ENCODE measurements at regions not wholly inside any gene's neighbourhood (a gene's known extent, or its start where the extent isn't known, plus 50 kb on each side); places are given as distances from the start of the nearest gene placed in this dataset.
"Not testable (repeated sequence)": the region's sequence is repeated elsewhere in the genome, so short reads cannot be mapped to it uniquely, and the experiment has no call there.

DNA sequence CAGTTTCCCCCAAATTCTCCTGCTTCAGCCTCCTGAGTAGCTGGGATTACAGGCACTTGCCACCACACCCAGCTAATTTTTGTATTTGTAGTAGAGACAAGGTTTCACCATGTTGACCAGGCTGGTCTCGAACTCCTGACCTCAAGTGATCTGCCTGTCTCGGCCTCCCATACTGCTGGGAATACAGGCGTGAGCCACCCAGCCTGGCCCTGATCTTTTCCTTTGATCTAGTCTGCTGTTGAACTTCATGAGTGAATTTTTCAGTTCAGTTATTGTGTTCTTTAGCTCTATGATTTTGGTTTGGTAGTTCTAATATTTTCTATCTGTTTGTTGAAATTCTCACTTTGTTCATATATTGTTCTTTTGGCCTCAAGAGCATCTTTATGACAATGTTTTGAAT lies 83.4 kb upstream of the RAP2C start:
- not testable (repeated sequence) for H3K4me3 Mint-ChIP-seq; H3K9me3 Mint-ChIP-seq; H3K4me1 Mint-ChIP-seq (ENCODE audit: low read depth in 2 of 2); H3K27me3 Mint-ChIP-seq; H3K36me3 Mint-ChIP-seq (ENCODE audit: insufficient read depth); DNase-seq; H3K27ac Mint-ChIP-seq; ATAC-seq (replicated peaks)

DNA sequence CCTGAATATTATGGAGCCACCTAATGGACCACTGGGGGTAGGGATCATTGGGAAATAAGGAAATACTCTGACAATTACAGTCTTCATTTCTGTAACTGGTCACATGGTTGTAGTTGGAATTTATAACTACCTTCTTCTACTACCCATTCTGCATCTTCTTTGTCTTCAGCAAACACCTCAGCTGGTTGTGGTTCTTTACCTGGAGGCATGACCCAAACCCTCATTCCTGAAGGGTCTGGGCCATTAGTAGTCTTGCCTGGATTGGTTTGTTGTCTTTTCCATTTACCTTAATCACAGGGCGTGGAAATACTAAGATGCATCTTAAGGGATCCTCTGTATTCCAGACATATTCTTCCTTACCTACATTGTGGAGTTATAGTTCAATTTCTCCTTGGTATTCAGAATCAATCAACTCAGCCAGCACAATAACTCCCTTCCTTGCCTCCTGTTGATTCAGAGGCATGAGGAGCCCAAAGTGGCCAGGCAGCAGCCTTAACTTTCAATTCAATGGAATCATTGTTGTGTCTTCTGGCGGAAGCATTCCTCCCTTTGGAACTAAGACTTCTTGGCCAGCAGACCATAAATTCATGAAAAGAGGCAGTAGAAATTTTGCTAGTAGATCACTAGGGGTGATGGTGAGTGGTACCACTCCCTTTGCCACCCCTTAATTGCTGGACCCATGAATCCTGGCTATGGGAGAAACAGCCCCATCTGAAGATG lies 75.7 kb upstream of the RAP2C start:
- H3K4me1 Mint-ChIP-seq (ENCODE audit: low read depth in 2 of 2) = no peaks in the 10 kb centered on the region
- H3K36me3 Mint-ChIP-seq (ENCODE audit: insufficient read depth) = no peaks in the 10 kb centered on the region
- DNase-seq (no peak), ATAC-seq (replicated peaks) (no peak)
- no peaks in the 10 kb centered on the region for H3K9me3 Mint-ChIP-seq
- H3K27me3 Mint-ChIP-seq = no peaks in the 10 kb centered on the region
- H3K27ac Mint-ChIP-seq = no peak overlapping the region
- H3K4me3 Mint-ChIP-seq = no peak overlapping the region

DNA sequence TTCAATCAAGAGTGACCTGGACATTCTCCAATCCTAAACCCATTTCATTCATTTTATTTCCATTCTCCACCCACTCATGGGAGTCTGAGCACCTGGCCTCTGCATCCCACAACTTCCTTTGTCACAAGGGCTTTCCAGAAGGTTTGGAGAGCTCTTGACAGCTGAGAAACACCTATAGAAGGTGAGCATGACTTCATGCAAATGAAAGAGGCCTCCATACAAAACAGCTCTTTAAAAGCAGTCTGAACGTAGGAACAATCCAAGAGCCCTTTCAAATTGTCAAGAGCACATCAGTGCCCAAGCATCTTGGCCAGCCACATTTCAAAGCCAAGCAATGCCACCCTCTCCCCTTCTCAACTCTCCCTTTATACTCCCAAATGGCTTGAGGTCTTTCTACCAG lies 74.9 kb upstream of the RAP2C start:
- no peaks in the 10 kb centered on the region for H3K9me3 Mint-ChIP-seq
- H3K4me1 Mint-ChIP-seq (ENCODE audit: low read depth in 2 of 2) = no peaks in the 10 kb centered on the region
- DNase-seq (no peak), ATAC-seq (replicated peaks) (no peak)
- H3K27me3 Mint-ChIP-seq = no peaks in the 10 kb centered on the region
- H3K27ac Mint-ChIP-seq = no peak overlapping the region
- no peak overlapping the region for H3K4me3 Mint-ChIP-seq
- H3K36me3 Mint-ChIP-seq (ENCODE audit: insufficient read depth) = no peaks in the 10 kb centered on the region

DNA sequence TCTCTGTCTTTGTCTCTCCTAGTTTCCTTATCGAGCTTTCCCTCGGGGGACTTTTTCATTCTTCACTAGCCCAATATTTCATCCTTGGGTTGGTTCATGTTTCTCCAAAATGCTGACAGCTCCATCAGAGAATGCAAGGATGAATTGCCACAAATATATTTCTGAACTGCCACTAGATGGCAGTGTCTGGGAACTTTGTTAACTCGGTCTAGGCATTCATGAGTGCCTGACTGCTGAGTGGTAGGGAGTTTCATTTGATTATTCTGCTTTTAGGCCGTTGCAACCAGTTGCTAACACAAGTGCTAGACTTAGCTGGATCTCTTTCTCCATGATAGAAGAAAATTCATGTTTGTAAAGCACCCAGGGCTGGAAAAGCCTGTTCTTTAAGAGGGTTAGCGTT lies 73.5 kb upstream of the RAP2C start:
- Mint-ChIP-seq H3K9me3 (no peaks in the 10 kb centered on the region), H3K4me3 (no peak overlapping the region), H3K27me3 (no peaks in the 10 kb centered on the region), H3K27ac (no peak overlapping the region), H3K36me3 (ENCODE audit: insufficient read depth) (no peaks in the 10 kb centered on the region), H3K4me1 (ENCODE audit: low read depth in 2 of 2) (no peaks in the 10 kb centered on the region)
- peak; percentile 1 to 11 (median 6) for DNase-seq
- peak; percentile 33 for ATAC-seq (replicated peaks)

DNA sequence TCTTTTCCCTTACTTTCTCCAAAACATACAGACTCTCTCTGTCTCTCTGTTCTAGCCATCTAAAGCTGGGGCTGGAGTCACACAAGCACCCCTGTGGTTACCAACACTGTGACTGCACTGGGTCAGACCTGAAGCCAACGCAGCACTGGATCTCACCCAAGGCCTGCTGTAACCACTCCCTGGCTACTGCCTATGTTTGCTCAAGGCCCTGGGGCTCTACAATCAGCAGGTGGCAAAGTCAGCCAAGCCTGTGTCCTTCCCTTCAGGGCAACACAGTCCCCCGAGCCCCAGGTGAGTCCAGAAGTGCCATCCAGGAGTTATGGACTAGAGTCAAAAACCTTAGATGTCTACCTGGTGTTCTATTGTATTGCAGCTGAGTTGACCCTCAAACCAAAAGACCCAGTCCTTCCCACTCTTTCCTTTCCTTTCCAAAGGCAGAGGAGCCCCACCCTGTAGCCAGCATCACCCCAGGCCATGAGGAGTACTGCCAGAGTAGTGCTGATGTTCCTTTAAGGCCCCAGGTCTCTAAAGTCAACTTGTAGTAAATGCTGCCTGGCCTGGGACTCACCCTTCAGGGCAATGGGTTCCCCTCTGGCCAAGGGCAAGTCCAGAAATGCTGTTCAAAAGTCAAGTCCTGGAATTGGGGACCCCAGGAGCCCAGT lies 58.8 kb upstream of the RAP2C start:
- no peak overlapping the region for H3K4me3 Mint-ChIP-seq
- ATAC-seq (replicated peaks) (no peak), DNase-seq (no peak)
- H3K36me3 Mint-ChIP-seq (ENCODE audit: insufficient read depth) = no peaks in the 10 kb centered on the region
- H3K9me3 Mint-ChIP-seq = no peaks in the 10 kb centered on the region
- H3K27ac Mint-ChIP-seq = no peak overlapping the region
- no peaks in the 10 kb centered on the region for H3K27me3 Mint-ChIP-seq
- no peaks in the 10 kb centered on the region for H3K4me1 Mint-ChIP-seq (ENCODE audit: low read depth in 2 of 2)

DNA sequence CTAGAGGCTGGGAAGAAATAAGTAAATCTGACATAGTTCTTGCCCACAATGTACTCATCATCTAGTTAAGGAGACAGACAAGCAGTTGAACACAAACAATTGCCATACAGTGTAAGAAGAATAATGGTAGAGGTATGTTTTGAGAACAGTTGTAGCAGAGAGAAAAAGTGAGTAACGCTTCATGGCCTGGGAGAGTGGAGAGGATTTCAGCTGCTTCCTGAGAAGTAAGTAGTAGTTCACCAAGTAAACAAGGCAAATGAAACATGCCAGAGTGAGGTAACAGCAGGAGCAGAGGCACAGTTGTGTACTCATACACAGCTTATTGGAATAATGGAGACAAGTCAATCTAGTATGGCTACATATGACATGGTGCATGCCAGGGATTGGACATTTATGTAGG lies 53.6 kb upstream of the RAP2C start:
- no peak for ATAC-seq (replicated peaks)

DNA sequence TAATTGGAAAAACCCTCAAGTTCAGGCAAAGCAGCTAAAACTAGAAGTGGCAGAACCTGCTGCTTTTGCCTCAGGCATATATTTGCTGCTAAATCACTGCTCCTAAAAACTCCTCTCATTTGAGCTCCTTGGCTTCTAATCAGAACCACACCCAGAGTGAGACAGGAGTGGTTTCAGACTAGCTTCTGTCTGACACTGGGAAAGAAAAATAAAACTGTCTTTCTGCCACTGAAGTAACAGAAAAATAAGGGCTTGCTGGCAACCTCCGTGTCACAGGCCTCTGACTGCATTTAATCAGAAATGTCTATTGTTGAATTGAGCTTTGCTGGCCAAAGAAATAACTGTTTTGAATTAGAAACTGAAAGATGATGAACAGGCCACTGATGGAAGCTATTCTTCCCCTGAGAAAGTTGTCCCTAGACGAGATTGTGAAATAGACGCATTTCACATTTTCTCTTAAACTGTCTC lies 52.1 kb upstream of the RAP2C start:
- H3K27ac Mint-ChIP-seq = no peak overlapping the region
- no peaks in the 10 kb centered on the region for H3K27me3 Mint-ChIP-seq
- H3K9me3 Mint-ChIP-seq = no peaks in the 10 kb centered on the region
- no peak overlapping the region for H3K4me3 Mint-ChIP-seq
- ATAC-seq (replicated peaks) = no peak
- no peaks in the 10 kb centered on the region for H3K36me3 Mint-ChIP-seq (ENCODE audit: insufficient read depth)
- H3K4me1 Mint-ChIP-seq (ENCODE audit: low read depth in 2 of 2) = peaks cover 0 to 2% of the 10 kb centered on the region in 2 donors
- DNase-seq = no peak

More for the DNA sequence above, 53.6 kb upstream of the RAP2C start:
- no peaks in the 10 kb centered on the region for H3K36me3 Mint-ChIP-seq (ENCODE audit: insufficient read depth)
- no peak overlapping the region for H3K4me3 Mint-ChIP-seq
- H3K27me3 Mint-ChIP-seq = no peaks in the 10 kb centered on the region
- H3K4me1 Mint-ChIP-seq (ENCODE audit: low read depth in 2 of 2) = peaks cover 0 to 2% of the 10 kb centered on the region in 2 donors
- H3K9me3 Mint-ChIP-seq = no peaks in the 10 kb centered on the region
- H3K27ac Mint-ChIP-seq = no peak overlapping the region
- no peak for DNase-seq

DNA sequence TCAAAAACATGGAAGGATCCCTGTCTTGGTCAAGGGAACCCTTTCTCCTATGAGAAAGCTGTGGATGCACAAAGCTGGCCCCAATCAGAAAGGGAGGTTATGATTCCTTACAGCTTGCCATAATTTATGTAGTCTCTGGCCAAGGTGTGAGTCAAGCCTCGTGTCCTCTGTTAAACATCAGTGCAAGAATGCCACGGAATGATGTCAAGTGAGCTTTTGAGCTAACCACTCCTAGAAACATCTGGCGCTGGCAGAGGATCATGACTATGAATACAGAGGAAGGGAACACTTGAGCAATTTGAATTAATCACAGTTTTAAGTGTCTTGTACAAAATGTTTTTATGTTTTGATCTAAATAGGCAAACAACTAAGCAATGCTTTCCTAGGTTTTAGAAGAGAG lies 51.5 kb upstream of the RAP2C start:
- ATAC-seq (replicated peaks) = no peak
- no peak overlapping the region for H3K4me3 Mint-ChIP-seq

DNA sequence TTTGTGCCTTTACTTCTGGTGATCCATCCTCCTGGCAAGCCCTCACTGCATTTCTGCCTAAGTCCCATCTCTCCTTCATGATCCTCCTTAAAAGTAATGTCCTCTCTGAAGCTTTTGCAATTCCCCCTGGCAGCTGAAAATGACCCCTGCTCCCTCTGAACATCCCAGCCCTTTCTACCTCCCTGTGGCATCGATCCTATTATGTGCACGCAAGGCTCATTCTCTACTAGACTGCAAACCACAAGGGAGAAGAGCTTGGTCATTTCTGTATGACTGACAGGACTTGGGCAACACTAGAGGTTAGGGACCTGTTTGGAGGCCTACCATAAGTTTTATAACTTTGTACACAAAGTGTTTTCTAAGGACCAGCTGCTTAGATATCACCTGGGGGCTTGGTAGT lies 50.8 kb upstream of the RAP2C start:
- Mint-ChIP-seq H3K9me3 (no peaks in the 10 kb centered on the region), H3K27ac (no peak overlapping the region), H3K4me1 (ENCODE audit: low read depth in 2 of 2) (peaks cover 0 to 2% of the 10 kb centered on the region in 2 donors), H3K4me3 (no peak overlapping the region), H3K27me3 (no peaks in the 10 kb centered on the region), H3K36me3 (ENCODE audit: insufficient read depth) (no peaks in the 10 kb centered on the region)
- ATAC-seq (replicated peaks) (no peak), DNase-seq (no peak)

More for the DNA sequence above, 51.5 kb upstream of the RAP2C start:
- DNase-seq = no peak
- H3K4me1 Mint-ChIP-seq (ENCODE audit: low read depth in 2 of 2) = peaks cover 0 to 2% of the 10 kb centered on the region in 2 donors
- H3K36me3 Mint-ChIP-seq (ENCODE audit: insufficient read depth) = no peaks in the 10 kb centered on the region
- no peaks in the 10 kb centered on the region for H3K27me3 Mint-ChIP-seq
- H3K9me3 Mint-ChIP-seq = no peaks in the 10 kb centered on the region
- no peak overlapping the region for H3K27ac Mint-ChIP-seq
